IMR-90 (cell line): ENCODE measurements at regions not wholly inside any gene's neighbourhood (a gene's known extent, or its start where the extent isn't known, plus 50 kb on each side); places are given as distances from the start of the nearest gene placed in this dataset.

Experiments
- ATAC-seq: fragments of 200-7000 bp; cut with Tn5 transposase; 2 replicates; pipeline ENCODE4 v1.9.1; 2020; ENCODE audit warnings: low read depth, mild to moderate bottlenecking, moderate library complexity
- BruUV-seq: library from RNA; stranded (reverse); fragments of 400-500 nt; replicated peaks from 2 replicates; lab custom pipeline; 2021; lab: Mats Ljungman, UMichigan
- CTCF ChIA-PET: fragments of 300-600 bp; formaldehyde crosslinking; extraction: SDS; loops from one replicate; lab custom pipeline; 2021; ENCODE audit warnings: antibody characterized with exemption; lab: Yijun Ruan, JAX
- POLR2A ChIA-PET: fragments of 300-600 bp; sonication (Branson Sonifier 250); formaldehyde crosslinking; loops from one replicate; lab custom pipeline; 2022; ENCODE audit warnings: antibody characterized with exemption; ENCODE audit not compliant: unreplicated experiment; lab: Charles Lee
- DNase-seq: peaks from one replicate; pipeline ENCODE4 v3.0.0; 2013
- H2AFZ ChIP-seq: replicated peaks from 2 replicates; pipeline ENCODE3; 2013; ENCODE audit warnings: low read length, mild to moderate bottlenecking; ENCODE audit not compliant: poor library complexity
- H2AK5ac ChIP-seq: 2 replicates; pipeline ENCODE4 v1.6.1; 2013; ENCODE audit warnings: low read depth, low read length, inconsistent platforms
- H2AK9ac ChIP-seq: replicated peaks from 2 replicates; pipeline ENCODE3; 2013; ENCODE audit warnings: mild to moderate bottlenecking, low read depth, low read length, moderate library complexity; ENCODE audit not compliant: poor library complexity
- H2BK120ac ChIP-seq: 2 replicates; pipeline ENCODE4 v1.6.1; 2013; ENCODE audit warnings: low read depth, low read length, inconsistent platforms
- H2BK15ac ChIP-seq: 3 replicates; pipeline ENCODE4 v1.6.1; 2013; ENCODE audit warnings: low read depth, low read length, inconsistent platforms
- H2BK20ac ChIP-seq: 2 replicates; pipeline ENCODE4 v1.6.1; 2013; ENCODE audit warnings: low read depth, mild to moderate bottlenecking, inconsistent platforms, low read length, moderate library complexity
- H2BK5ac ChIP-seq: 2 replicates; pipeline ENCODE4 v1.6.1; 2013; ENCODE audit warnings: mild to moderate bottlenecking, low read depth, low read length, inconsistent platforms; ENCODE audit not compliant: poor library complexity, severe bottlenecking
- H3K14ac ChIP-seq: replicated peaks from 2 replicates; pipeline ENCODE4 v1.6.1; 2013; ENCODE audit warnings: low read depth, low read length, inconsistent platforms
- H3K18ac ChIP-seq: 2 replicates; pipeline ENCODE4 v1.6.1; 2013; ENCODE audit warnings: low read depth, low read length, control low read depth
- H3K23ac ChIP-seq: 2 replicates; pipeline ENCODE4 v1.6.1; 2013; ENCODE audit warnings: low read depth, low read length, inconsistent platforms
- H3K27ac ChIP-seq: 2 replicates; pipeline ENCODE4 v1.5.1; 2013; ENCODE audit warnings: mild to moderate bottlenecking, control low read depth, low read length; ENCODE audit not compliant: insufficient read depth
- H3K27me3 ChIP-seq: 2 replicates; pipeline ENCODE4 v1.6.1; 2013; ENCODE audit warnings: low read length; ENCODE audit not compliant: control insufficient read depth, insufficient read depth
- H3K36me3 ChIP-seq: 2 replicates; pipeline ENCODE4 v1.6.1; 2013; ENCODE audit warnings: low read length, mixed read lengths; ENCODE audit not compliant: control insufficient read depth, insufficient read depth
- H3K4ac ChIP-seq: 2 replicates; pipeline ENCODE4 v1.6.1; 2013; ENCODE audit warnings: low read depth, low read length, inconsistent platforms
- H3K4me1 ChIP-seq: 2 replicates; pipeline ENCODE4 v1.6.1; 2013; ENCODE audit warnings: low read length, mixed read lengths; ENCODE audit not compliant: control insufficient read depth, insufficient read depth
- H3K4me2 ChIP-seq: 2 replicates; pipeline ENCODE4 v1.6.1; 2013; ENCODE audit warnings: low read depth, mild to moderate bottlenecking, control low read depth, low read length, moderate library complexity
- H3K4me3 ChIP-seq: 2 replicates; pipeline ENCODE4 v1.5.1; 2013; ENCODE audit warnings: low read depth, mild to moderate bottlenecking, control low read depth, low read length, moderate library complexity; ENCODE audit not compliant: insufficient read depth
- H3K56ac ChIP-seq: 2 replicates; pipeline ENCODE4 v1.6.1; 2013; ENCODE audit warnings: low read length, inconsistent platforms; ENCODE audit not compliant: insufficient read depth; ENCODE audit errors: extremely low read depth
- H3K79me1 ChIP-seq, 2 experiments: 2 replicates each; pipeline ENCODE4 v1.6.1; 2013; ENCODE audit warnings: low read length in 2 of 2, inconsistent platforms in 1 of 2, low read depth in 1 of 2
- H3K9ac ChIP-seq: 2 replicates; pipeline ENCODE4 v1.6.1; 2013; ENCODE audit warnings: low read depth, low read length, control low read depth
- H3K9me1 ChIP-seq: 2 replicates; pipeline ENCODE4 v1.6.1; 2013; ENCODE audit warnings: low read length, inconsistent platforms; ENCODE audit not compliant: insufficient read depth
- H3K9me3 ChIP-seq: 2 replicates; pipeline ENCODE4 v1.6.1; 2013; ENCODE audit warnings: low read length; ENCODE audit not compliant: control insufficient read depth, insufficient read depth
- H4K20me1 ChIP-seq: 2 replicates; pipeline ENCODE4 v1.6.1; 2013; ENCODE audit warnings: low read length, inconsistent platforms; ENCODE audit not compliant: insufficient read depth
- H4K5ac ChIP-seq: 2 replicates; pipeline ENCODE4 v1.6.1; 2013; ENCODE audit warnings: mild to moderate bottlenecking, low read depth, low read length, control low read depth
- H4K8ac ChIP-seq, 2 experiments: 2 replicates each; pipeline ENCODE4 v1.6.1; 2013; ENCODE audit warnings: low read depth in 2 of 2, low read length in 2 of 2, control low read depth in 1 of 2, inconsistent platforms in 1 of 2
- H4K91ac ChIP-seq: 2 replicates; pipeline ENCODE4 v1.6.1; 2013; ENCODE audit warnings: low read depth, low read length, inconsistent platforms; ENCODE audit not compliant: insufficient read depth
- CHD1 ChIP-seq: IDR thresholded peaks from 2 replicates; pipeline ENCODE4 v1.6.1; 2012; ENCODE audit warnings: low read depth, low read length, improper control_type of control experiment
- CTCF ChIP-seq: conservative IDR thresholded peaks from 2 replicates; pipeline ENCODE4 v1.5.1; 2012; ENCODE audit warnings: mild to moderate bottlenecking, low read depth, low read length, improper control_type of control experiment
- RAD21 ChIP-seq: IDR thresholded peaks from 2 replicates; pipeline ENCODE4 v1.6.1; 2012; ENCODE audit warnings: low read length, improper control_type of control experiment
- SMC3 ChIP-seq: fragments of 150-350 bp; IDR thresholded peaks from 2 replicates; pipeline ENCODE4 v1.6.1; 2016; ENCODE audit warnings: low read depth, mild to moderate bottlenecking, antibody characterized with exemption, low read length, moderate library complexity
- WGBS, 2 experiments: methylation state at CpG; one replicate each; pipeline versions ENCODE4 v1.1.5 to v1.1.7; 2013; ENCODE audit warnings: missing lambda C conversion rate in 2 of 2; ENCODE audit not compliant: insufficient read length in 1 of 2; ENCODE audit errors: extremely low coverage in 2 of 2; 5-methylcytosine and 5-hydroxymethylcytosine counted together
- dilution Hi-C: fragments of 300-500 bp; cut with HindIII; formaldehyde crosslinking; loops from one replicate; pipeline ENCODE4 v1.14.3; 2018; ENCODE audit warnings: low sequenced_read_pairs; ENCODE audit not compliant: unreplicated experiment
- in situ Hi-C: fragments of 300-500 bp; cut with MboI; formaldehyde crosslinking; loops from 3 replicates; pipeline ENCODE4 v1.14.3; 2019; ENCODE audit warnings: low sequenced_read_pairs, inconsistent platforms, mixed read lengths
- intact Hi-C: fragments of 100-400 bp; cut with micrococcal nuclease; formaldehyde crosslinking; loops from 2 replicates; pipeline ENCODE4 v1.10.0; 2022

GRCh38 chr1:198088360-198089071 lies 68.3 kb upstream of the NEK7 start:
- Histone ChIP-seq H4K8ac (peak overlapping the region; percentile 50 to 78), H3K56ac (peak overlapping the region; percentile 33; the same call in 1 of the 2 replicates), H3K23ac (peak overlapping the region; percentile 44), H3K79me1 (peaks cover 3 to 4% of the 10 kb centered on the region in 2 experiments; a peak in 2 of 4 replicates), H3K14ac (peak overlapping the region; percentile 88), H3K4me3 (peak overlapping the region; percentile 23; the same call in 1 of the 2 replicates), H3K4ac (peak overlapping the region; percentile 44), H3K9me1 (no peaks in the 10 kb centered on the region; the same call in 1 of the 2 replicates), H4K5ac (peak overlapping the region; percentile 92), H2BK15ac (peak overlapping the region; percentile 86), H2BK120ac (peak overlapping the region; percentile 87), H2BK20ac (peak overlapping the region; percentile 98), H2AFZ (peak overlapping the region; percentile 81), H3K9me3 (no peaks in the 10 kb centered on the region), H4K91ac (peak overlapping the region; percentile 83), H3K18ac (peak overlapping the region; percentile 62), H3K4me2 (peak overlapping the region; percentile 65), H3K9ac (peak overlapping the region; percentile 12; the same call in 1 of the 2 replicates), H2AK5ac (peak overlapping the region; percentile 45; the same call in 1 of the 2 replicates), H3K27ac (peak overlapping the region; percentile 45), H3K36me3 (no peaks in the 10 kb centered on the region), H3K27me3 (no peaks in the 10 kb centered on the region), H4K20me1 (no peaks in the 10 kb centered on the region), H3K4me1 (peaks cover 3% of the 10 kb centered on the region), H2BK5ac (peak overlapping the region; percentile 87), H2AK9ac (no peak overlapping the region)
- dilution Hi-C loops (no loop called here), intact Hi-C loops (loop anchor here (1.0 to 10.0 kb wide), 6 partner anchors 68 to 598 kb away; partner anchors contain the start of gene NEK7), in situ Hi-C loops (no loop called here)
- POLR2A ChIA-PET = no interaction called here
- ATAC-seq (peak; percentile 94), DNase-seq (peak; percentile 75)
- WGBS, 2 experiments = 80% methylated on average over 1 of the region's 4 CpGs; no CpG with 5 or more reads in 1 of the 2 experiments
- TF ChIP-seq CHD1 (no peak), RAD21 (peak; percentile 75), SMC3 (peak; percentile 82), CTCF (peak; percentile 70)
- CTCF ChIA-PET = interaction anchor here (0.6 to 1.0 kb wide), 2 partner anchors 14 kb away, joined by 3 to 7 read pairs; no protein-coding TSS in a partner anchor
- BruUV-seq = no TSS peak
